Cardiac fibroblast (primary cell): ENCODE measurements at regions not wholly inside any gene's neighbourhood (a gene's known extent, or its start where the extent isn't known, plus 50 kb on each side); places are given as distances from the start of the nearest gene placed in this dataset.
A peak's percentile ranks its signal among the peaks of the same experiment; 100 is the strongest.

Experiments
- DNase-seq, 2 donors: peaks; one replicate each; pipeline versions ENCODE4 v3.0.0 to v3.0.0-alpha.2; 2010; ENCODE audit warnings: low read depth in 2 of 2
- H3K4me3 ChIP-seq, 2 donors: replicated peaks in 1 of 2; 1 replicate in 1 of 2; 2 replicates in 1 of 2; pipeline ENCODE4 v1.5.1; 2011; ENCODE audit warnings: low read depth in 2 of 2, low read length in 2 of 2, mild to moderate bottlenecking in 2 of 2, moderate library complexity in 1 of 2
- CTCF ChIP-seq: IDR thresholded peaks from one replicate; pipeline ENCODE4 v1.5.1; 2011; ENCODE audit warnings: low read depth, mild to moderate bottlenecking, low read length, inconsistent platforms

DNA sequence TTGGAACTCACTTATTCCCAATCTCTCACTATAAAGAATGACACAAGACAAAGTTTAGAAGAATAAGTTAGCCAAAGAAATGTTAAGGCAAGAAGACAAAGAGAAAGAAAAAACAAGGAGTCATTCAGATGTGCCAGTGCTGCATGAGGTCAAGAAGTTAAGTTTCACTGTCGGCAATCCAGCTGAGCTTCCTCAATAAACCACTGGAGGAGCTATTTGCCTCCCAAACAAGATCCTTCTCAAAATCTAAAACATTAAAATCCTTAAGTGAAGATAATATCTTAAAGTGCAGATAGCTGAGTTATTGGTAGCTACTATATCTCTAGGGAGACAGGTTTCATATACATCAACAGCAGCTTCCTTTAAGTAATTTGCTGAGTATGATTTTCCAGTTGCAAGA lies 512.3 kb downstream of the HDGFL1 start:
- DNase-seq: peak in 1 of 2 donors; percentile 11
- peak; percentile 24 for TF ChIP-seq CTCF
- H3K4me3 ChIP-seq: no peak overlapping the region

- no peak for TF ChIP-seq CTCF
- no peak for DNase-seq
- H3K4me3 ChIP-seq: no peak overlapping the region
These were observed 516.7 kb downstream of the HDGFL1 start for GRCh38 chr6:23086100-23086499.

- no peak for TF ChIP-seq CTCF
- H3K4me3 ChIP-seq: no peak overlapping the region
- no peak for DNase-seq
These were observed 518.1 kb downstream of the HDGFL1 start for GRCh38 chr6:23087471-23087870.

DNA sequence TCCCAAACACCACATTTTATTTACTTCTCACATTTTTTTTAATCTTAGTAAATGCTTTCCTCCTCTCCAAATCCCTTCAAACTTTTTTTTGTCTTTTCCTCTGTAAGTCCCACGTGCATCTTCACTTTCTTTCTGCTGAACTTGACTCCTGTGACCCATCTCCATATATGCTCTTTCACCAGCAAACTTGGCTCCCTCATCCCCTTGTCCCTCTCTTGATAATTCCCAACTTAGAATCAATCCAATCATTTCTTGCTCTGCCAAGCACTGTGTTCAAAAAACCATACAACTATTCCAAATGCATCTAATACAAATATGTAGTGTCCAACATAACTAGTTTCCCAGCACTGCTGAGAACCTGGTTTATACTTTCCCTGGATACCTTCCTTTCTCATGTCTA lies 519.4 kb downstream of the HDGFL1 start:
- no peak for TF ChIP-seq CTCF
- H3K4me3 ChIP-seq: no peak overlapping the region
- DNase-seq: no peak

GRCh38 chr6:23089981-23090380 lies 520.6 kb downstream of the HDGFL1 start:
- peak in 1 of 2 donors; percentile 72 for DNase-seq
- H3K4me3 ChIP-seq: no peak overlapping the region
- TF ChIP-seq CTCF: no peak

DNA sequence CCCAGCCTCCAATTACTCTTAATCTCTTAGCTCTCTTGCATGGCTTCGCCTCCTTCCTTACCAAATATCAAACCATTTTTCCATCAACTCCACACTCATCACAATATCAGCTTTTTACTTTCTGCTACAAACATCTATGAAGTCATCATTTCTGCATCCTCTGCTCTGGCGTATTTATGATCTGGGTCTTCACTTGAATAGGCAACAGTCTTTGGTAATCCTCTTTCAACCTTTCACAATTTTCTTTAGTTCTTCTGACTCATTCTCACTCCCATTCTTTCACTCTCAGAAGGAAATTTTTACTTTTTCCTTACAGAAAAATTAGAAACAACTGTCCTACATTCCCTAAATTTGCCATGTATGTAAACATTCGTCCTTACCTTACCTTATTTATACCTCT lies 522.4 kb downstream of the HDGFL1 start:
- H3K4me3 ChIP-seq: no peak overlapping the region
- no peak for TF ChIP-seq CTCF
- peak in 1 of 2 donors; percentile 47 for DNase-seq

DNA sequence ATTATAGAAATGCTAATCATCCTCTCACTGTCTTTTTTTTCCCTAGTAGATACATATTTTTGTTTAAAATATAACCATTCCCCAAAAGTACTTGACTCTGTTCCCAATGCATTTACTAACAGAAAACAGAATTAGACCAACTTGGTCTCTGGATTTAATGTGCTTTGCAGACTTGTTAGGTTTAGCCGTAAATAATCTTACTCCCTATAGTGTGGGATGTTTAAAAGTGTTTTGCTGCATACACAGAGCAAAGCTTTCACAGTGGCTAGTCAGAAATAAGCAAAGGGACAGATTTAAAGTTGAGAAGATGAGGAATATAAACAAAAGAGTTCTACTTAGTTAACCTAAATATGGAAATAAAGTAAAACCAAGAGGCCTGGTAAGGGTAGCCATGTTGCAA lies 527.5 kb downstream of the HDGFL1 start:
- no peak for TF ChIP-seq CTCF
- DNase-seq: no peak
- H3K4me3 ChIP-seq: no peak overlapping the region
